Thyroid gland (tissue), 4 donors: ENCODE measurements at regions not wholly inside any gene's neighbourhood (a gene's known extent, or its start where the extent isn't known, plus 50 kb on each side); places are given as distances from the start of the nearest gene placed in this dataset.

ENCODE experiments used
- POLR2A ChIP-seq, 2 donors: fragments of 450-650 bp; IDR thresholded peaks; one replicate each; pipeline ENCODE4 v1.6.1; 2017; ENCODE audit warnings: antibody characterized with exemption in 2 of 2, mild to moderate bottlenecking in 2 of 2, moderate library complexity in 1 of 2
- TF ChIP-seq, protein P1 (sequence below), 6 experiments: fragments of 200-600 bp in 3 of 6; fragments of 450-650 bp in 3 of 6; sonication (generic) in 3 of 6; IDR thresholded peaks; one replicate each; pipeline ENCODE4 v1.5.1; 2016 to 2019; ENCODE audit warnings: antibody characterized with exemption in 6 of 6, mild to moderate bottlenecking in 2 of 6, inconsistent platforms in 1 of 6, moderate library complexity in 1 of 6

DNA sequence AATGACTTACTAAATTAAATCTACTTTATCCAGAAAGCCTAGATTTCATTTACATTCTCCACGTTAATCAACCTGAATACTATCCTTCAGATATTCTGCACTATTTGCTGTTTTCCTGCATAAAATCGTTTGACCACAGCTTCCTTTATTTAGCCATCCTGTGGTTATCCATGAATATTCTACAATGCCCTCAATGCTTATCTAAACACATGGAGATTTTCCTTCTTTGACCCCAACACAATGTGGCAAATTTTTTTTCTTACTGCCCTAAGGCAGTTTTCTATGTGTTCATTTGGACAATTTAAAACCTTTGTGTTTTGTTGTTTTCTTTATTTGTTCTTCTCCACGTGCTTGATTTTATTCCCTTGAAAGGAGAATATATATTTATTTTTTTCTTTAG, 495.5 kb upstream of the ROBO1 start:
- TF ChIP-seq, protein P1, sequence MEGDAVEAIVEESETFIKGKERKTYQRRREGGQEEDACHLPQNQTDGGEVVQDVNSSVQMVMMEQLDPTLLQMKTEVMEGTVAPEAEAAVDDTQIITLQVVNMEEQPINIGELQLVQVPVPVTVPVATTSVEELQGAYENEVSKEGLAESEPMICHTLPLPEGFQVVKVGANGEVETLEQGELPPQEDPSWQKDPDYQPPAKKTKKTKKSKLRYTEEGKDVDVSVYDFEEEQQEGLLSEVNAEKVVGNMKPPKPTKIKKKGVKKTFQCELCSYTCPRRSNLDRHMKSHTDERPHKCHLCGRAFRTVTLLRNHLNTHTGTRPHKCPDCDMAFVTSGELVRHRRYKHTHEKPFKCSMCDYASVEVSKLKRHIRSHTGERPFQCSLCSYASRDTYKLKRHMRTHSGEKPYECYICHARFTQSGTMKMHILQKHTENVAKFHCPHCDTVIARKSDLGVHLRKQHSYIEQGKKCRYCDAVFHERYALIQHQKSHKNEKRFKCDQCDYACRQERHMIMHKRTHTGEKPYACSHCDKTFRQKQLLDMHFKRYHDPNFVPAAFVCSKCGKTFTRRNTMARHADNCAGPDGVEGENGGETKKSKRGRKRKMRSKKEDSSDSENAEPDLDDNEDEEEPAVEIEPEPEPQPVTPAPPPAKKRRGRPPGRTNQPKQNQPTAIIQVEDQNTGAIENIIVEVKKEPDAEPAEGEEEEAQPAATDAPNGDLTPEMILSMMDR (IDR thresholded peaks at IDR 0.05): no peak
- no peak for TF ChIP-seq POLR2A (IDR thresholded peaks at IDR 0.05)
